CD4-positive, alpha-beta T cell treated with Interferon alpha-2 for 1 hour (primary cell): ENCODE measurements at regions not wholly inside any gene's neighbourhood (a gene's known extent, or its start where the extent isn't known, plus 50 kb on each side); places are given as distances from the start of the nearest gene placed in this dataset.

Source experiments
- DNase-seq, 2 donors: peaks; one replicate each; pipeline ENCODE4 v3.0.0-alpha.2; 2020 to 2022

DNA sequence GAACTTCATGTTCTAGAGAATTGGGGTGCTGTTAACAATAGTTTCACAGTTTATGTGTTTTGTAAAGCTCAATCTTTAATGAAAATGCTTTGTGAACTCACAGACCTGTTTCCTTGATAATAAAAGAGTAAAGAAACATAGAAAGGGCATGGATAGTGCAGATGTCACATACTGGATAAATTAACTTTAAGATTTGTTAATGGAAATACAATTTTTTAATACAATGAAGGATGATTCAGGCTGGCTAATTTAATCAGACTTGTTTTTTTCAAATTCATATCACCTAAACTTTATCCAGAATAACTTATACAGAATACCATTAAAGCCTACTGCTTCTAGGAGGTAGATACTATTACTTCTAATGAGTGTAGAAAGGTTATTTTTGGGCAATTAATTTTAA, 1033.5 kb upstream of the SLC10A2 start:
- DNase-seq, result no peak

DNA sequence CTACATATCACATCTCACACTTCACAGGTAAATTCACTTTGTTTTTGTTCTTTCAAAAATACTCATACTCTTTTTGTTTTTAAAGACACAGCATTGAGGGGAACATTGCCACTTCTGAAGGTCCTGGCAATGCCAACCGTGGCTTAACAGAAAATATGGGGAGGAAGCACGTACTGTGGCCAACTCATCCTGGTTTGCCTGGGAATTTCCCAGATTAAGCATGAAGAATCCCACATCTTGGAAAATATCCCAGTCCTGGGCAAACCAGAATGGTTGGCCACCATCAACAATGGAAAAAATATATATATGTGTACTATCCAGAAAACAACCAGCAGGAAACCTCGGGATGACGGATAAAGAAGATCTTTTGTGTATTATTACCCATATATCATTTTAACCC, 1032.2 kb upstream of the SLC10A2 start:
- DNase-seq, result no peak

DNA sequence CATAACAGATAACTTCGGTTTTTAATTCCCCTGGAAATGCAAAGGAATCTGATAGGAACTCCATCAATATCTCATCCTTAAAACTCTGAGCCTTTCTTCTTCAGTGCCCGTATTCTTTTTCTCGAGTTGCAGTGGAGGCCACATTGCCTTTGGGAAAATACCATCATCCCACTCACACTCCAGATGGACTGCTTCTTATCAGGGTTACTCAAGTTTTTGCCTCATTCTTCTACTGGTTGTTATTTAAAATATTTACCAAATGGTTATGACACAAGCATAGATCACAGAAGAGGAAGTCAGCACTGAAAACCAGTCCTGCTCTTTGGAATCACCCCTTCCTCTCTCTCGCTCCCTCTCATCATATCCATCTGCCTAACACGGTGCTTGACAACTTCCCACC, 1020.5 kb upstream of the SLC10A2 start:
- no peak for DNase-seq

DNA sequence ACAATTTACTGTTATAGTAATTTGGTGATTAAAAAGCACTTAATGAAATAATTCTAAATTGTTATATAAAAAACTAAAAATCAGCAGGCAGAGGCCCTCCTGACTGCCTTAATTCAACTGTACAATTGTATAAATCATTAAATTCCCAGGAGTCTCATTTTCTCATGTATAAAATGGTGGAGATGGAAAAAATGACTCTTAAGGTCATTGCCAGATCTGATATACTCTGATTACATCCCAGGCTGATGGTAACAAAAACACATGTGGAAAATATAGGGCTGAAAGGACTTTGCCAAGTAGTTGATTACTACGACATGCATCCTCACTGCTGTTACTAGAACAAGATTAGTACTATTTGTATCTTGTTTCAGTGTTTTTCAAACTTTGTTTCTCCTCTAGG, 1020.0 kb upstream of the SLC10A2 start:
- no peak for DNase-seq

DNA sequence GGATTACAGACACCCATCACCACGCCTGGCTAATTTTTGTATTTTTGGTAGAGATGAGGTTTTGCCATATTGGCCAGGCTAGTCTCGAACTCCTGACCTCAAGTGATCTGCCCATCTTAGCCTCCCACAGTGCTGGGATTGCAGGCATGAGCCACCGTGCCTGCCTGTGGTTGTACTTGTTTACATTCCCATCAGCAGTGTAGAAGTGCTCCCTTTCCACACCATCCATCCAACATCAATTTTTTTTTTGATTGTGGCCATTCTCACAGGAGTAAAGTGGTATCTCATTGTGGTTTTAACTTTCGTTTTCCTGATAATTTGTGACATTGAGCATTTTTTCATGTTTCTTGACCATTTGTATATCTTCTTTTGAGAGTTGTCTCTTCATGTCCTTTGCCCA, 1019.4 kb upstream of the SLC10A2 start:
- DNase-seq, result no peak

DNA sequence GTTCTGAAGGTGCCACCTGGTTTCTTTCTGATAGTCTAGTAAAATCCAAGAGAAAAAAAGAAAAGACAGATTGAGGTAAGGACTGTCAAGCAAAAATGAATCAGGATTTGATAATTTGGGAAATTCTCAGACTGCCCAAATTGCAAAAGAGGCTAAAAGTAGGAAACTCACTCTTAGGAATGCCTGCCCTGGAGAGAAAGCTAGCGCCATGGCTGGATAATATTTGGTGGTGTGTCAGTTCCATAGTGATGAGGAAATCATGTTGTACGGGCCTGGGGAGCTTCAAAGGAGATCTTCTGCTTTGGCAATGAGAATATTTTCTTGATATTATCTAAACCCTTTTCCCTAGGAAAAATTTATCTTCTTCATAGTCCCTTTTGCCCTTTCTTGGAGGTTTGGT, 1008.1 kb upstream of the SLC10A2 start:
- no peak for DNase-seq

DNA sequence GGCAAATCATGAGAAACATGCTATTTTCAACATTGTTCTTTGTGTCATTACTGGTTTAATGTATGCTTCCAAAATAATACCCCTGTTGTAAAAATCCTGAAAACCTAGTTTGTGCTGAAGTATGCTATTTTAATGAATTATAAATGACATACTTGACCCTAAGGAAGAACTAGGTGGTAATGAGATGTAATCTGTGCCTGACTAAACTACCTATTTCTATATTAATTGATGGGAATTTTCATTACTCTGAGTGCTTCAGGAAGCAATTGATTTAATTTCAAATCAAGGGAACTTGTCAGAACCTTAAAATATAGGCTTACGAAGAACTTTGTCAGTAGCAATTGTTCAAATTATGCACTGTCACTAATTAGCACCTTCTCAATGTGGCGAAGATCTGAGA, 1005.6 kb upstream of the SLC10A2 start:
- DNase-seq, result no peak

DNA sequence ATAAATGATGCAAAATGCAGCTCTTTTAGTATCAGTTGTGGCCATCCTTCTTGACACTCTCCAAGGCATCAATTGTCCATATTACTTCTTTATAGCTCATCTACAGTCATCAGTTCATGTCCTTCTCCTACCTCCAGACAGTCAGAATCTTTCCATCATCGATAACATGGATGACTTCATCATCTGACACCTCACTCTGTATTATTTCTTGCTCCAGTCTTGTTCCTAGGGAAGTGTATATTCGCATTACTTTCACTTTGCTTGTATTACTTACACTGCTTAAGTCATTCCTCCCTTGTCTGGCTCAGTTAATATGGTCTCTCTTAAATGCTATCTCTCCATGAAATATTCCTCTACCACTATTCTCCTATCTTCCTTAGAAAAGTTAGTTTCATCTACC, 999.1 kb upstream of the SLC10A2 start:
- no peak for DNase-seq

DNA sequence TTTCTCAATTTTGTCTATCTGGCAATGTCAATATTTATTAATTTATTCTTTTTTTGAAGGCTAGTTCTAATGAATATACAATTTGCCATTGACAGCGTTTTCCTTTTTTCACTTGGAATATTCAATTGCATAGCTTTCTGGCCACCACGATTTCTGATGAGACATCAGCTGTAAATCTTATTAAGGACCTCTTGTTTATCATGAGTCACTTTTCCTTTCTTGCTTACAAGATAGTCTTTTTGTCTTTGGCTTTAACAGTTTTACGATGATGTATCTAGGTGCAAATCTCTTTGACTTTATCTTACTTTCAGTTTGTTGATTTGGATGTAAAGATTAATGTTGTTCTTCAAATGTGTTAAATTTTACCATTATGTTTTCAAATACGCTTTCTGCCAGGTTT, 991.6 kb upstream of the SLC10A2 start:
- no peak for DNase-seq

DNA sequence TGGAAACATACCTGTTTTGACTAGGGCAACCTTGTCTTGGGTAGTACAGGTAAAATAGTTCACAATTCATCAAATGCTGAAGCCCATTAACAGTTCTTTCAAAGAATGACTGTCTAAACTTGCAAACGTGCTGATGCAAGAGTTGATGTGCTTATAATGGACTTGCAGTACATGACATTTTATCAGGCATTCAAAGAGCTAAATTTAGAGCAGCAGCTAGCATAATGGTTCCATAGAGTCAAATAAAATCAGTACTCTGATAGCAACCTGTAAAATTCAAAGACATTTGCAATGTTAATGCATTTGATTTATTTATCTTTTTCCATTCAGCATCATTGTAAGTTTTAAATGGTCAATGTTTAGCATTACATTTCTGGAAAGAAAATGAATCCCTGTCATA, 979.7 kb upstream of the SLC10A2 start:
- DNase-seq, result no peak

DNA sequence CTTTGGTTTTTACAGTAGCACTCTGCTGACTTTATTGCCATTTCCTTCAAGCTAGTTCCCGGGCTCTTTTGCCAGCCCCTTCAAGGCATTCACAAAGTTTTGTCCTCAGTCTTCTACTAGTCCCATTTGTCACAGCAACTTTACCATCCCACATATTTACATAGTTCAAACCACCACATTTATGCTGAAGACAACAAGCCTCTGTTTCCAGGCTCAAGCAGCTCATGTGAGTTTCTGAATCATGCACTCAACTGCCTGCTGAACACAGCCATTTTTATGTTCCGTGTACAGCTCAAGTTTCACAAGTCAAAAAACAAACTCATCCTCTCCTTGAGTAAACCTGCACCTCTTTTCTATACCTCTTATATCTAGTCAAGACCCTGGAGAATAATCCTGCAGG, 977.0 kb upstream of the SLC10A2 start:
- DNase-seq, result no peak

DNA sequence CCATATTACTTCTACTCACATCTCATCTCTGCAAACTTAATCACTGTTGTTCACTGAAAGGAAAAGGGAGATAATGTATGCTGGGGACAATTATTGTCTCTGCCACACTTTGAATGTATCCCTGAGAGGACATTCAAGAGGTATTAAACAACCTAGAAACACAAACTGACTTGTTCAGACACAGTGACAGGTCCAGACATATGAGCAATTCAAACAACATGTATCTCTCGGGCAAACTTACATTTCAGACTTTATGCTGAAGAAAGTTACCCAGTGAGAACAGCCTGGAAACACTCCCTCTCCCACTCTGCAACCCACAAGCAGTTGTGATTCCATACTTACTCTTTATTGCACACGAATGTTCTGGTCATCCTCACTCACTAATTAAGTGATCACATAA, 968.7 kb upstream of the SLC10A2 start:
- no peak for DNase-seq

DNA sequence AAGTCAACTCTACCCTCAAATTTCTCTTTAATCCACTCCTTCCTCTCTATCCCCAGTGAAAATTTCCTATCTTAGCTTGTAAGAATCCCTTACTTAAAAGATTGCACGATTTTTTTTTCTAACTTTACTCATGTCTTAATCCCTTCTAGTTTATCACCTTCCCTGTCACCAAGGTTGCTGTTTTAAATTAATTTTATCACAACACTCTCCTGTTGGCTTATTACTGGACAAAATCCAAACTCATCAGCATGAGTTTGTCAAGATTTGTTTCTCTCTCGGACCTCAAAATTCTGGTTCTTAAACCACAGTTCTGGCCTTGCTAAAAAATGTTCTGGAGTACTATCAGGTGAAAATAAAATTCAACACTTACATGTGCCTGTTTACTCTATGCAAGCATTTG, 959.1 kb upstream of the SLC10A2 start:
- DNase-seq, result no peak

DNA sequence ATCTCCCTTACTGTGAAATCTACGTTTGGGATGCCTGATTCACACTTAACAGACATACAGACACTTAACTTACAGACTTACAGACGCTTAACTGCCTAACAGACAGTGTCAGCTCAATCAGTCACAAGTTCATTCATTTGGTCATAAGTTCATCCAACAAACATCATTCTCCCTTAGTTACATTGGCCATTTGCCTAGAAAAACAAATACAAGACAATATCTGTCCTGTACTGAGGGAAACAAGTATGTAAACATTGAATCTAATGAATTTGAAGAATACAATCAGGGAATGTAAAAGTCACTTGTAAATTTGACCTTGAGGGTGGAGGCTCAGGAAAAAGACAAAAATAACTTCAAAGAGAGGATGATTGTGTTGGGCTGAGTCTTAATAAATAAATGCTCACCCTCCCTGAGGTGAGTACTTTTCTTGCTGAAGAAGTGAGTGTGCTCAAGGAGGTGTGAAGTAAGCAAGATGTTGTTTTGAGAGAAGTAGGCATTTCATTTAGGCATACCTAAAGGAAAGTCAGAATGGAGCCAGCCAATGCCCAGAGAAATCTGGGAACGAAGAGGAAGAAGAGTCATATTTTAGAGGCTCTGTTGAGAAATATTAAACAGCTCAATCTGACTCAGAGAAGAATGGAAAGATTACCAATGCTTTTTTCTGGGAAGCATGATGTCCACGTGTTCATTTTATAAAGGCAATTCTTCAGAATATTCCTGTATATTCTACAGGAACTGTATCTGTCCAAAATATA, 958.4 kb upstream of the SLC10A2 start:
- DNase-seq, result no peak

DNA sequence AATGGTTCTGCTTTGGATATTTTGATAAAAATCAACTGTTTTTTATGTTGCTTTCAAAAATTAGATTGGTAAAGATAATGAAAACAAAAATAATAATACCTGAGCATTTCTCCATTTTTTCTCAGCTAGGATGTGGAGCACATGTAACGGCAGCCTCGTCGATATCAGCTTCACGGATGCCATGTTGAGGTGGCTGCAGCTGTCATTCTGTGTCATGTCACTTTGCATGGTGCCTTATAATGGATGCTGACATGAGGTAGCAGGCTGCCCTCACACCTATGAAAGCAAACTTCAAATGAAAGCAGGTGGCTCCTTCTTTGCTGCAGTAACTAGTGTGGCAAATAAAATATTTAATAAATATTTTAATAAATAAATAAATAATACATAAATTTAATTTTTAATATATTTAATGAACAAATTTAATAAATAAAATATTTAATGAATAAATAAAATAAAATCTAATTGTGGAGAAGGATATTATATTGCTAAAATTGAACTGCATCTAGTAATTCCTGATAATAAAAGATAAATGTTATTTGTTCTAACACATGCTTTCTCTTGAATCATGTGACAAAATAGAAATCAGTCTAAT, 955.7 kb upstream of the SLC10A2 start:
- DNase-seq, result no peak

DNA sequence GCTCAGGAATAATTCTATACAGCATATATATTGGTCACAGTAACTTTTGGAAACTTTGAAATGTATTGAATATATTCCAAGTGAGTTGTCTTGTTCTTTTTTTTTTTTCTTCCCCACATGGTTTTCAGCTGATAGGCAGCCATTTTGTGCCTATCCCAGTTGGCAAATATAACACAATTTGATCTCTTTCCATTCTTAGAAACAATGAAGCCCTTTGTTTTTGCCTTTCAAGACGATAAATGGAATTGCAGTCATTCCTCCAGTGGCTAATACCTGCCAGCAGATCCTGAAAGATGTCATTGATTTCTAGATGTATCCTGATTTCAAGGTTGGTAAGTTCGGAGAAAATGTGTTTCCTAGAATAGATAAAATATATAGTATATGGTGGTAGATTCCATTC, 951.1 kb upstream of the SLC10A2 start:
- DNase-seq, result no peak

DNA sequence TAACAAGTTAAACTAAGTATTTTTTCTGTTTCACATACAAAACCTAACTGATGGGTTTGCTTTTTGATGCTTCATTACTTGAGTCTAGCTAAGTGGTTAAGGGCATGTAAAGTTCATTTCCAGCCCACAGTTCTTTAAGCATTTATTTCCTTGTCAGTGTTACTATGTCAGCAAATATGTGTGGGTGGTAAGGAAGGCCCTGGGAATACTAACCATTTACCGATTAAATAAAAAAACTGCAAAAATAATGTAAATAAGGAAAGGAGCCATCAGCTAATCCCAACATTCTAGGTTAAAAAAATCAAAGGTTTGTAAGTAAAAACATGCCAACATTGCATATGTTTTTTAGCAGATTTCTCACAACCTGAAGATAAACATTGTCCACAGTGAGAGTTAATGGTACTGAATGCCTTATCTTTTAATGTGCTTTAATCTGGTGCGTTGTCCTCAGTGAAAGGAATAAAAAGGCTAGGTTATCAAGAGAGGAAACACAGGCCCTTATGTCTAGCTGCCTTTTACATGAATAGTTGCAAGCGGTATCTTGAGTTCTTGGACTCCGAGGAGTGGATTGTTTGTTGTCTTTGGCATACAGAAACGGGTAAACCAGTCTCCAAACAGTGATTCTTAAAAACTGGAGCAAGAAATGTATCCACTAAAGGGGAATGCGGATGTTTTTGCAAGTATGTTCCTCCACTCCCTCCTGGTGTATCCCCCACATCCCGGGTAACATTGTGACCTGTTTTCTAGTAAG, 949.6 kb upstream of the SLC10A2 start:
- no peak for DNase-seq

DNA sequence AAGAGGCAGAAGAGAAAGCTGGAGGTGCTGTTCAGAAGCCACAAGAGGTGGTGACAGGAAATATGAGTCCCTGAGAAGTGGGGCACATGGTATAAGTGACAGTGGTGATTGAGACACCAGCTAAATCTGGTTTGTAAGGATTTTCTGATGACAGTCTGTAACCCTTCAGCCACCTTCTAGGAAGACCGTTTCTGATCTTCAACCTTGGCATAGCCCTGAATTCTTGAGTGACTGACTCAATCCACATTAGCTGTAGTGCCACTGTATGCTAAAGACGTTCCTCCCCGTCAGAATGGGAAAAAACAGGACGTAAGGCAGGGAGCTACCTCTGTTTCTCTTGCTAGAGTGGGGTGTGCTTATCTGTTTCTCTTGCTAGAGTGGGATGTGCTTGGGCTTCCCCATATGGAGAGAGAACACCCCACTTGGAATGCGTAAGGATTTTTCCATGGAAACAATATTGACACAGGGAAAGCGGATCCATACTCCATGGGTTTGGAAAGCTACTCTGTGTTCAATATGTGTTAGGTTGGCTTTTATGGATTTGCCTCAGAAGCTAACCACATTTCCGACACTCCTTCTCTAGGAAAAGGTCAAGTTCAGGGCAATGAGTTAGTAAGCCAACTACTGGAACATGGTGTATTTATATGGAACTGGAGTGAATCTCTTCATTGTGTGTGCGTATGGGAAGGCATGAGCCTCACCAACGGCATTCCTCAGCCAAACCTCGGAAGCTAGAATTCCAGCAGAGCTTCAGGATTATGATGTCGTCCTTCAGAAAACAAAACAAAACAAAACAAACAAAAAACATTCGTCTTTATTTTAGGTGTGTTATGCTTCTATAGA, 948.8 kb upstream of the SLC10A2 start:
- no peak for DNase-seq

DNA sequence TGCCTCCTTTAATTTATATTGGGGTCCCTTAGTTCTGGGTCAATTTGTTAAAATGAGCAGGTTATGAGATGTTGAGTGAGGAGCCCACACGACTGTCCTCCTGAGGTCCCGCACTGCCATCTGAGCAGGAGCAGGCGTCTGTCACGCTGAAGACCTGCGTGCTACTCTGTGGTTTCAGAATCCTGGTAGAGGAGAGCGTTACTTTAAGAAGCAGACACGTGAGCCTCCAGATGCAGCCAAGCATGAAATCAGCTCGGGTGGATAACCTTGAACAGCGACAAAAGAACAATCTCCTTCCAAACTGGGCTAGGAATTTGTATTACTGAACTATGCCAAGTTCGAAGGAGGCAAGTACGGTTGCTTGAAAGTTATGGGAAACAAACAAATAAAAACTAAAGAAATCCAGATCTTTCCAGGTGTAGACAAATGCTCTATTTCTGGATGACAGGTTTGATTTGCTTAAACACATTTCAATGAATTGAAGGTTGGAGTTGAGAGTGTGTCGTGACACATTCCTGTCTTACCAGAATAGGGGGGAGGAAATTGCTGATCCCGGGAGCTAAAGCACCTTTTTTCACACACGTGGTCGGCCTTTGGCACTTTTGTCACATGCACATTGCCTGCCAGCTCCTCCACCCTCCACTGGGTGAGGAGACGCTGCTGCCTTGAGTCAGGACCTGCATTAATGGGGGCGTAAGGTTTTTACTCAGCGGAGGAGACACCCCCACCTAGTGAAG, 945.5 kb upstream of the SLC10A2 start:
- no peak for DNase-seq

DNA sequence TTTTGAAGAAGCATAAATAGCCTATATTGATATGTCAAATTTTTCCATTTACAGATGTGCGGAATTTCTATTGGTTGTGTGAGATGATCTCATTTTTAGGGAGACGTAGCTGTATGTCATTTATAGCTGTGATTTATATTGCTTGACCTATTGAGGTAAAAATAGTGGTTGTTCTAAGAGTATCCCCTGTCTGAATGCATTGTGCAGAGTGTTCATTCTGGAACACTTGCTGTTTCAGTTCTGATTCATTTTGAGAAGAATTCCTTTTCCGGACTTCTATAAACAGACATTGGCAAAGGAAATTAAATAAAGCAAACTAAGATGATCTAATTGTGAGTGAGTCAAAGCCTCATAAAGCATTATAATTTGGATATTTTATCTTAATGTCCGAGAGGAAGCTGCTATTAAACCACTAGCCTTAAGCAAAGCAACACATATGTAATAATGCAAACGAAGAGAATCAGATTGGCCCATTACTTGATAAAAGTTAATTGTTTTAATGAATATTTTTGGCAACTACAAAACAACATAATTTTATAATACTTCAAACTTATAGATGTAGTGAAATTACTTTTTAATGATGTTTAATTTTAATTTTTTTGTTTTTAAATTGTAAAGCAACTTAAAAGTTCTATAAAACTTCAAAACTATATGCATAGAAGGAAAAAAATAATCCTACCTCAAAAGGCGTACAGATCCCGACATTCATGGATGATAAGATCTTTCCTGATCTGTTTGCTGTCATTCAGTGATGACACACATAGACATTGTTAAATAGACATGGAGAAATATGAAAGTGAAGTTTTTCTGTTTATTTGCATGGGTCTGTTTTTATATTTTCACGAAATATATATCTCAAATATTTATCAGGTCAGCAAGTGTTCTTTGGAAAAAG, 942.6 kb upstream of the SLC10A2 start:
- DNase-seq, result no peak

DNA sequence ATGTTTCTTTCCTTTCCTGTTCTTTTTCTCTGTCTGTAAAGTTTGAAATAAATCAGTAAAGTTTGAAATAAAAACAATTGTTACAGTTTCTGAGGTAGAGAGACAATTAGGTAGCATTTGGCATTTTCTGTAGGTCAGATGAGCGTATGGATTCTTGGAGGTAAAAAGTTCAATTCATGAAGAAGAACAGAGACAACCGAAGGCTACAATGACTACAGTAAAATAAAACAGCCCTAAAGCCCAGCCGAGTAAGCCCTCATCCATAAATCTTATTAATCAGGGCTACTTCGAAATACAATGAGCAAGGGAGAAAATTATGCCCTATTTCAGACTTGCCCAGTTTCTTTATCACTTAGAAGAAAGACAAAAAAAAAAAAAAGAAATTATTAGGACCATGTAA, 941.9 kb upstream of the SLC10A2 start:
- no peak for DNase-seq

DNA sequence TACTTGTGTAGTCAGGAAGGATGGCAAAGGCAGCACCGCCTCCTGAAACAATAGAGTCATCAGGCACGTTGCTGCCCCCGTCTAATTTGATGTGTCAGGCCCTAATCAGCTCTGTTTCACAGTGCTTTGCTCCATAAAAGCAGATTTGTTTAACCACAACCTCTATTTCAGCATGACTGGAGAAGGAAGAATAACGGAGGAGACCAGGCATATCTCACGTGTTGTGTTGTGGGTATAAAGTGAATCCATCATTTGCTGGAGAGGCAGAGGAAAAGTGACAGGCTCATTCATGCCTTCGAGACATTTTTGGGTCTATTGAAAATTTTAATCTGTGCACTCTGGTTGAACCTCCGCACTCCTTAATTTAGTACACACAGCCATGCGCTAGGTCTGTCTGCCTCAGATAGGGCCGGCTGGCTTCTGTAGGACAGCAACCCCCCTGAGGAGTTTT, 940.4 kb upstream of the SLC10A2 start:
- DNase-seq, result no peak
